ACC112 (cell line): ENCODE measurements at regions not wholly inside any gene's neighbourhood (a gene's known extent, or its start where the extent isn't known, plus 50 kb on each side); places are given as distances from the start of the nearest gene placed in this dataset.

Source experiments
- H2AFZ ChIP-seq: fragments of 200-600 bp; sonication (generic); one replicate; pipeline ENCODE4 v1.6.0; 2017; ENCODE audit warnings: antibody characterized with exemption, low read length; ENCODE audit not compliant: unreplicated experiment
- H3K27ac ChIP-seq: fragments of 200-600 bp; sonication (generic); 2 replicates; pipeline ENCODE4 v1.5.1; 2014; ENCODE audit warnings: low read depth, mild to moderate bottlenecking, antibody characterized with exemption, low read length, moderate library complexity
- H3K27me3 ChIP-seq: fragments of 200-600 bp; sonication (generic); 2 replicates; pipeline ENCODE4 v1.6.1; 2014; ENCODE audit warnings: mild to moderate bottlenecking, antibody characterized with exemption, low read length, moderate library complexity, mixed read lengths; ENCODE audit not compliant: insufficient read depth
- H3K36me3 ChIP-seq: fragments of 200-600 bp; sonication (generic); 2 replicates; pipeline ENCODE4 v1.6.1; 2016; ENCODE audit warnings: mild to moderate bottlenecking, antibody characterized with exemption, low read length, moderate library complexity, mixed read lengths; ENCODE audit not compliant: insufficient read depth
- H3K4me1 ChIP-seq: fragments of 200-600 bp; sonication (generic); one replicate; pipeline ENCODE4 v1.6.1; 2016; ENCODE audit warnings: low read length, mixed read lengths; ENCODE audit not compliant: insufficient read depth, unreplicated experiment, control insufficient read depth
- H3K4me3 ChIP-seq: fragments of 200-600 bp; sonication (generic); 2 replicates; pipeline ENCODE4 v1.5.1; 2014; ENCODE audit warnings: mild to moderate bottlenecking, low read depth, low read length
- H3K79me2 ChIP-seq: fragments of 200-600 bp; sonication (generic); one replicate; pipeline ENCODE4 v1.6.0; 2016; ENCODE audit warnings: low read length; ENCODE audit not compliant: control insufficient read depth, unreplicated experiment, insufficient read depth

GRCh38 chr12:91387461-91388134, 205.0 kb upstream of the DCN start:
- Histone ChIP-seq H3K4me1 (no peaks in the 10 kb centered on the region), H3K36me3 (no peaks in the 10 kb centered on the region), H3K79me2 (no peaks in the 10 kb centered on the region), H3K4me3 (no peak overlapping the region), H2AFZ (no peak overlapping the region), H3K27me3 (no peaks in the 10 kb centered on the region), H3K27ac (no peak overlapping the region)

- no peaks in the 10 kb centered on the region for H3K79me2 ChIP-seq
- H2AFZ ChIP-seq = no peak overlapping the region
- H3K27me3 ChIP-seq = no peaks in the 10 kb centered on the region
- no peaks in the 10 kb centered on the region for H3K36me3 ChIP-seq
- H3K4me1 ChIP-seq = peaks cover 6% of the 10 kb centered on the region
- H3K4me3 ChIP-seq = no peak overlapping the region
- H3K27ac ChIP-seq = no peak overlapping the region
Observed at GRCh38 chr12:91384806-91385205, 202.2 kb upstream of the DCN start.

- H3K4me1 ChIP-seq = peaks cover 6% of the 10 kb centered on the region
- no peaks in the 10 kb centered on the region for H3K79me2 ChIP-seq
- H3K27ac ChIP-seq = no peak overlapping the region
- H3K27me3 ChIP-seq = no peaks in the 10 kb centered on the region
- H2AFZ ChIP-seq = no peak overlapping the region
- no peak overlapping the region for H3K4me3 ChIP-seq
- no peaks in the 10 kb centered on the region for H3K36me3 ChIP-seq
Observed at GRCh38 chr12:91384366-91384765, 201.7 kb upstream of the DCN start.

DNA sequence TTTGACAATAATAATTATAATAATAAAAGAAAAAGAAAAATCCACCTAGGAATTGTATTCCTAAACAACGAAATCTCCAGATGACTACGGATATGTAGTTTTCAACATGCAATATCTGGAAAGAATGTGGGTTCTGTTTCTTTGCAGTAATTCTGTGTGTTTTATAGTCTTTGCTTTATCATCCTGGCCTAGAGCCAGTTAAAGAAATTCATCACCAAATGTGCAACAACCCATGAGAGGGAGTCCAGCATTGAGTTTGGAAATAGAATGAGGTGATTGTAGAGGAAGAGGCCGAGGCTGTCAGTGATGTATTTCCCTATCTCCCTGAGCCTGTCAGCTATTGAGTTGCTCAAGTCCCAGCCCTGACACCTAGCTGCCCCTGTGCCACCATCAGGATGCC, 200.5 kb upstream of the DCN start:
- no peak overlapping the region for H3K4me3 ChIP-seq
- H3K27me3 ChIP-seq = no peaks in the 10 kb centered on the region
- no peak overlapping the region for H3K27ac ChIP-seq
- H2AFZ ChIP-seq = no peak overlapping the region
- peaks cover 6% of the 10 kb centered on the region for H3K4me1 ChIP-seq
- no peaks in the 10 kb centered on the region for H3K79me2 ChIP-seq
- no peaks in the 10 kb centered on the region for H3K36me3 ChIP-seq

DNA sequence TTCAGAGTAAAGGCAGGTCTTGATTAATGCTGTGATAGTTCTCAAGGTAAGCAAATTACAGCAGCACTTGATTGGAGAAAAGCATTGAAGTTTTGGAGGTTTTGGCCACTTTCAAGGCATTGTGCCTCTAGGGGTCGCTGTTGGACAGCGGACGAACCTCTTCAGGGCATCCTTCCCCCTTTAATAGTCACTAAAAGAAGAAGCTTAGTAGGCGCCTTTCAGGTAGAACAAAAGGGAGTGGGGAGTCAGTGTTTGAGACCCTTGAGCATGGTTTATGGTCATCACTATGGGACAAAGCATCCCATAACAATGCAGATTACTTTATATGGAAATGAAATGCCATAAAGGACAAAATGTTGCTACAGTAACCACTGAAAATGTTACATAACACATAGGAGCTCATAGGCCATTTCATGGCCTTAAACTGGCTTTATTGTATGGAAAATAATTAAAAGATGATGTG, 199.5 kb upstream of the DCN start:
- H3K27me3 ChIP-seq = no peaks in the 10 kb centered on the region
- no peaks in the 10 kb centered on the region for H3K36me3 ChIP-seq
- peaks cover 6% of the 10 kb centered on the region for H3K4me1 ChIP-seq
- no peaks in the 10 kb centered on the region for H3K79me2 ChIP-seq
- H3K4me3 ChIP-seq = peak overlapping the region; percentile 86
- H3K27ac ChIP-seq = no peak overlapping the region
- peak overlapping the region; percentile 86 for H2AFZ ChIP-seq

DNA sequence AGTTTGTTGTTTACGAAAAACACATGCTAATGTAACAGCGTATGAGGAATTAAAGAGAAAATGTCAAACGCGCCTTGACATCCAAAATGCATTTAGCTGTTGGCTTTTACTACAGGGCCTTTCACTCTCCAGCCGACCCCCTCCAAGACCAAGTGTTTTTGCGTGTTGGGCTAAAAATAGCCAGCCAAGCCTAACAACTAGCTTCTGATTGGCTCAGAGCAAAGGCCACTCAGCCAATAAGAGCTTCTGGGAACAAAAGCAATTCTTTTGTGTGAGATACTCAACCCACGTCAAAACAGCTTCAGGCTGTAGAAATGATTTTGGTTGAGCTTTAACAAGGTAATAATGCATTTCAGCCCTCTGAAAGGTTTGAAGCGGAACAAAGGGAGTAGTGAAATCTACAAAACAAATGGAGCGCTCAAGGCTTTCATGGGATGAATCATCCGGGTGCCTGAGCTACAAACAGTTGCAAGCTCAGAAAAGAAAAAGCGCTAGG, 198.7 kb upstream of the DCN start:
- peak overlapping the region; percentile 86 for H3K4me3 ChIP-seq

DNA sequence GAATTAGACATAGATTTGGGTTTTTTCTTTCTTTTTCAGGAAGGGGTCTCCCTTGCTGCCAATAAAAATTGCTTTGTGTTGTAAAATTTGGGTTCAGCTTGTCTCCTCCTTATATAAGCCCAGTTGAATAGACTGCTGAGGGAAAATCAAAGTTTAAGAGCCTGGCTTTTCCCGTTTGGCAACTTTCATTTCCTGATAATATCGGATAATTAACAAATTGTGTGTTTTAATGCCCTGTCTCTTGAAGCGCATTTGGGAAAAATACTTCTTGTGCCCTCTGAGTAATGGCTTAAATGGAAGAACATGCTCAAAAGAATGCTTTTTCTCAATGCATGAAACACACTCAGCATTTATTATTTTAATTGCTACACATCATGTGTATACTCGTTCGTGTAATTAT, 198.0 kb upstream of the DCN start:
- H3K4me1 ChIP-seq = peaks cover 6% of the 10 kb centered on the region
- no peaks in the 10 kb centered on the region for H3K79me2 ChIP-seq
- peak overlapping the region; percentile 86 for H2AFZ ChIP-seq
- no peaks in the 10 kb centered on the region for H3K36me3 ChIP-seq
- H3K27ac ChIP-seq = no peak overlapping the region
- peak overlapping the region; percentile 86 for H3K4me3 ChIP-seq
- no peaks in the 10 kb centered on the region for H3K27me3 ChIP-seq

More for the DNA sequence above, 198.7 kb upstream of the DCN start:
- peaks cover 6% of the 10 kb centered on the region for H3K4me1 ChIP-seq
- no peaks in the 10 kb centered on the region for H3K27me3 ChIP-seq
- H3K79me2 ChIP-seq = no peaks in the 10 kb centered on the region
- peak overlapping the region; percentile 86 for H2AFZ ChIP-seq
- H3K27ac ChIP-seq = peak overlapping the region; percentile 21; the same call in 1 of the 2 replicates
- no peaks in the 10 kb centered on the region for H3K36me3 ChIP-seq

- Histone ChIP-seq H3K4me3 (no peak overlapping the region), H3K79me2 (no peaks in the 10 kb centered on the region), H3K36me3 (no peaks in the 10 kb centered on the region), H2AFZ (no peak overlapping the region), H3K4me1 (peaks cover 6% of the 10 kb centered on the region), H3K27ac (no peak overlapping the region), H3K27me3 (peaks cover 1% of the 10 kb centered on the region; the same call in 1 of the 2 replicates)
Observed at GRCh38 chr12:91379051-91379775, 196.6 kb upstream of the DCN start.

DNA sequence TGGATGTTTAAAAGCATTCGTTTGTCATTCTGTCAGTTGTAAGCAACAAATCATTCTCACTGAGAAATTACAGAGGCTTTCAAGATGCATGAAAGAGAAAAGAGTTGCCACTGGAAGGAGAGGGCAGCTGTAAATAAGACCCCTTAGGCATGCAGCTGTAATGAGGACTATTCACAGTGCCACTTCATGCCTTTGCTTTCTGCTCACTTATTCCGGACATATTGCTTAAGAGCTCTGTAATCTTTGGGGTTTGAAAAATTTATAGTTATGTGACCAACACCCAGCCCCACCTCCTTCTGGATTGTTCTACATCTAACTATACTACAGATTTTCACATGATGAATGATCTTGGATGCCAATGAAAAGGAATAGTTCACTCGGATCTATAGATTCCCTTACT, 194.8 kb upstream of the DCN start:
- no peaks in the 10 kb centered on the region for H3K36me3 ChIP-seq
- H2AFZ ChIP-seq = no peak overlapping the region
- no peak overlapping the region for H3K4me3 ChIP-seq
- peaks cover 6% of the 10 kb centered on the region for H3K4me1 ChIP-seq
- no peaks in the 10 kb centered on the region for H3K79me2 ChIP-seq
- peaks cover 6% of the 10 kb centered on the region for H3K27me3 ChIP-seq
- H3K27ac ChIP-seq = no peak overlapping the region

DNA sequence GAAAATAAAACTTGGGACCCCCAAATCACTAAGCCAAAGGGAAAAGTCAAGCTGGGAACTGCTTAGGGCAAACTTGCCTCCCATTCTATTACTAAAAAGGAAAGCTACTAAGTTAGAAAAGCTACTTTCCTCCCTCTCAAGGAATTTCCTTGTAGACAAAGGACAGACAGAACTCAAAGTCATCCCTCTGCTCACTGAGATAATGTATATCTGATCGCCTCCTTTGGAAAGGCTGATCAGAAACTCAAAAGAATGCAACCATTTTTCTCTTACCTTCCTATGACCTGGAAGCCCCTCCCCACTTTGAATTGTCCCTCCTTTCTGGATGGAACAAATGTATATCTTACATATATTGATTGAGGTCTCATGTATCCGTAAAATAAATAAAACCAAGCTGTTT, 190.5 kb upstream of the DCN start:
- no peaks in the 10 kb centered on the region for H3K79me2 ChIP-seq
- no peak overlapping the region for H3K27ac ChIP-seq
- H2AFZ ChIP-seq = no peak overlapping the region
- no peaks in the 10 kb centered on the region for H3K36me3 ChIP-seq
- no peaks in the 10 kb centered on the region for H3K4me1 ChIP-seq
- H3K27me3 ChIP-seq = peaks cover 6% of the 10 kb centered on the region
- no peak overlapping the region for H3K4me3 ChIP-seq
